GM12891 (cell line): ENCODE measurements at regions not wholly inside any gene's neighbourhood (a gene's known extent, or its start where the extent isn't known, plus 50 kb on each side); places are given as distances from the start of the nearest gene placed in this dataset.
"Not testable (repeated sequence)": the region's sequence is repeated elsewhere in the genome, so short reads cannot be mapped to it uniquely, and the experiment has no call there.

ENCODE experiments used
- DNase-seq: peaks from one replicate; pipeline ENCODE4 v3.0.0; 2011; ENCODE audit warnings: low spot score; ENCODE audit not compliant: insufficient read length
- FAIRE-seq: peaks from 2 replicates; lab custom pipeline; 2011; peaks lifted over from hg19 to GRCh38; lab: Jason Lieb, UNC
- PAX5 ChIP-seq: IDR thresholded peaks from 2 replicates; pipeline ENCODE4 v1.6.1; 2011; ENCODE audit warnings: low read length, moderate library complexity, mild to moderate bottlenecking; ENCODE audit not compliant: insufficient read depth, severe bottlenecking
- POLR2A ChIP-seq: IDR thresholded peaks from 2 replicates; pipeline ENCODE4 v1.6.1; 2011; ENCODE audit warnings: low read depth, low read length, control low read depth
- POLR2AphosphoS5 ChIP-seq: IDR thresholded peaks from 2 replicates; pipeline ENCODE4 v1.6.1; 2011; ENCODE audit warnings: low read depth, low read length, control low read depth
- POU2F2 ChIP-seq: IDR thresholded peaks from 2 replicates; pipeline ENCODE4 v1.6.1; 2011; ENCODE audit warnings: low read depth, mild to moderate bottlenecking, control low read depth, low read length, moderate library complexity
- SPI1 ChIP-seq: IDR thresholded peaks from 2 replicates; pipeline ENCODE4 v1.6.1; 2011; ENCODE audit warnings: low read depth, low read length, control low read depth
- TAF1 ChIP-seq: IDR thresholded peaks from 2 replicates; pipeline ENCODE4 v1.6.1; 2011; ENCODE audit warnings: low read depth, low read length, control low read depth

DNA sequence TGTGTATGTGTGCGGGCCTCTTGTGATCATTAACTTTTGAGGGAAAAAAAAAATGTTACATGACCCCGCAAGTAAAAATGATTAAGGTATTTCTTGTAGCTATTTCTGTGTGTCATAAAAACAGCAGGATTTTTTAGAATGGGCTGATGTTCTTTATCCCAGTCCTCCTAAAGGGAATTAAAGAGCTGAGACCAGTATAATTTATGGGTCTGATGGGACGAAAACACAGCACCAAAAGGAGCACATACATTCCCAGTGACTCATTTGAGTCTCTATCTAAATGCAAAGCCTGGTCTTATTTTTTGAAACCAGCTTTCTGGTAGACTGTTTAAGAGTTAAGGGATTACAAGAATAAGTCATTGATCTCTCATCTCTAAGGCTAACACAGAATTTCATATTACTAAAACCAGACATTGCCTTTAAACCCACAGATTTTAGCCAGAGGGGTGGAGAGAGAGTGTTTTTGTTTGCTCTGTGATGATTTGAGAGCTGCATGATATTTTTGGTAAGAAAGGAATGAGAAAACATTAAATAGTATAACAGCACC lies 342.3 kb upstream of the EPHA4 start:
- no peak for TF ChIP-seq POLR2AphosphoS5
- no peak for TF ChIP-seq POLR2A
- TF ChIP-seq POU2F2 = no peak
- no peak for TF ChIP-seq PAX5
- TF ChIP-seq SPI1 = no peak
- TF ChIP-seq TAF1 = no peak
- no peak for FAIRE-seq
- DNase-seq = no peak

DNA sequence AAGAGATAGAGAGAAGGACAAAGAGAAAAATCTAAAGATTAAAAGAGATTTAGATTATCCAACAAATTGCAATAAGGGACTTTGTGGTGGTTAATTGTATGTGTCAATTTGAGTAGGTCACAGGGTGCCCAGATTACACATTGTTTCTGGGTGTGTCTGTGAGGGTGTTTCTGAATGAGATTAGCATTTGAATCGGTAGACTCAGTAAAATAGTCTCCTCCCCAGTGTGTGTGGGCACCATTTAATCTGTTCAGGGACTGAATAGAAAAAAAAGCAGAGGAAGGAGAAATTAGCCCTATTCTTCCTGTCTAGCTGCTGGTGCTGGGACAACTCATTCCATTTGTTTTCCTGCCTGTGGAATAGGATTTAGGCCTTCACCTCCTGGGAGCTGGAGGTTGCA lies 339.8 kb upstream of the EPHA4 start:
- DNase-seq = no peak

DNA sequence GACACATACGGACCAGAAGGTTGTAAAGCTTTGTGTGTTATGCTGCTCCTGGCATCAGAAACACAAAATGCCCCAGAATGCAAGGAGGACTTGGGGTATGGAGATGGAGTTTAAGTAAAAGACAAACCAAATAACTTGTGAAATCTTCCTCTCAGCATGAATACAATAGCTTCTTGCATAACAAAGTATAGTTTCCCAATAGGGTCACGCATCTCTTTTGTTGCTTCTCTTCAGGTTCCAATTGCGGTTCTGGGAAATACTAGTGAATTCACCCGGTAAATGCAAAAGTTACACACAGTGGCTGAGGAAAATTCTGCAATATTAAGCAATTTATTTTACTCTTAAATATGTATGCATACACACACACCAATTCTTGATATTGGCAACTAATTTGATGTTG lies 339.2 kb upstream of the EPHA4 start:
- TF ChIP-seq POLR2A = no peak
- TF ChIP-seq TAF1 = no peak
- no peak for DNase-seq
- no peak for FAIRE-seq

More for the DNA sequence above, 339.8 kb upstream of the EPHA4 start:
- TF ChIP-seq POU2F2 = no peak
- TF ChIP-seq TAF1 = no peak
- no peak for TF ChIP-seq SPI1
- TF ChIP-seq POLR2AphosphoS5 = no peak
- TF ChIP-seq PAX5 = no peak
- no peak for TF ChIP-seq POLR2A
- no peak for FAIRE-seq

DNA sequence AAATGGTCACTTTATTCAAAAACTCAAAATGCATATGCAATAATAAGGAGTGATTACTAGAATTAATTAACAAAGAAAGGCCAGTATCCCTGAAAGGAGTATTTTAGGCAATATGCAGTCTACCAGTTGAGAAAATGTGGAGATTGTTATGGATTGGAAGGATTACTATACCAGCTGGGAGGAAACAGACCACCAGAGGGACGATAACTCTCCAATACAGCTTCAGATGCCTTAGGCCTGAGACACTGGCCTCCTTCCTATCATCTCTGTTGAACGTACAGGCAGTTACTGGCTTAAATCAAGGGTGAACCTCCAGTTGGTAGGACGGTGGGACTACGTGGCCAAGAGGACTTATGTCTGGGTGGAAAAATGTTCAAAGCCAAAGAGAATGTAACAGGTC lies 336.4 kb upstream of the EPHA4 start:
- TF ChIP-seq PAX5 (no peak), POLR2A (no peak), POU2F2 (no peak), SPI1 (no peak), TAF1 (no peak), POLR2AphosphoS5 (no peak)
- FAIRE-seq (no peak), DNase-seq (no peak)

DNA sequence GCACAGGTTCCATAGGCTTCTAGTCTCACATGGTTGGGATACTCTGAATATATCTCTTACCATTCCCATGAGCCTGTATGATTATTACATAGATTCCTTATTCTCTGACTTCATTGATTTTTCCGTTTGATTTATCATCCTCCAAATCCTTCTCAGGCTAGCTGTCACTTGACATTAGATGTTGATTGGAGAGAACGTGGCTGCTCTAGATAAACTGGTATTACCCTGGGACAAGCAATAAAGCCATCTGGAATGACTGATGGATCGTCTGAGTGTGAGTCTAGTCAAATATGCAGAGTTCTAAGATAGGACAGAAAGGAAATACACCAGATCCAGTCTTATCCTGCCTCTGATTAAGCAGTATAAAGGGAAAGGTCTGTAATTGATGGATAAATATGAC lies 325.6 kb upstream of the EPHA4 start:
- DNase-seq (no peak), FAIRE-seq (no peak)
- TF ChIP-seq TAF1 = no peak
- no peak for TF ChIP-seq PAX5
- TF ChIP-seq POU2F2 = no peak
- TF ChIP-seq POLR2A = no peak
- TF ChIP-seq SPI1 = no peak

DNA sequence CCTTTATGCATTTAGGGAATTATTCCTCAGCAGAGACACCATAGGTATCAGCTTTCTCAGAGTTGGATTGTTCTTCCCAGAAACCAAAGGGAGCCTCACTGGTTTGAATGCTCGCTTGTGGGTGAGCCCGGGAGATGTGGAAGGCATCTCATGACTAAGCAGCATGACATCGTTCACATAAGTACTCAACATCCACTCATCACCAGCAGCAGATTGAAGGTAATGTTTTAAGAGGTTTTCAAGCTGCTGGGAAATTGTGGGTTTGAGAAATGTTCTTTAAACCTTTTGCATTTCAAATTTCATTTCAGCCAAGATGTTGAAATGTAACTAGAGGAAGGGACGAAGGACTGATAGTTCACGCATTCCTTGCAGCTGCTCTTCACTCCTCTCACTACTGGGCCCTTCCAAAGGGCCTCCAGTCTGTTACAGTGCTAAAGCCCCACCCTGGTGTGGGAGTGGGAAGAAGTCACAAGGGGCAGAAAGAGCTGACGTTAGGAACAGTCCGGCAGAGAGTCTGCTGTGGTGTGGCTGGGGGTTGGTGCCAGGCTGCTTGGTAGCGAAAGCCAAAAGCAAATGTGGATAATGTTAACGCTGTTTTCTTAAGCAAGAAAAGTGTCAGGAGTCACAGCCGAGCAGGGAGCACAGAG lies 324.5 kb upstream of the EPHA4 start:
- no peak for TF ChIP-seq SPI1
- no peak for TF ChIP-seq POLR2A
- no peak for TF ChIP-seq PAX5
- TF ChIP-seq POLR2AphosphoS5 = no peak
- TF ChIP-seq POU2F2 = no peak
- no peak for TF ChIP-seq TAF1
- DNase-seq (no peak), FAIRE-seq (no peak)

DNA sequence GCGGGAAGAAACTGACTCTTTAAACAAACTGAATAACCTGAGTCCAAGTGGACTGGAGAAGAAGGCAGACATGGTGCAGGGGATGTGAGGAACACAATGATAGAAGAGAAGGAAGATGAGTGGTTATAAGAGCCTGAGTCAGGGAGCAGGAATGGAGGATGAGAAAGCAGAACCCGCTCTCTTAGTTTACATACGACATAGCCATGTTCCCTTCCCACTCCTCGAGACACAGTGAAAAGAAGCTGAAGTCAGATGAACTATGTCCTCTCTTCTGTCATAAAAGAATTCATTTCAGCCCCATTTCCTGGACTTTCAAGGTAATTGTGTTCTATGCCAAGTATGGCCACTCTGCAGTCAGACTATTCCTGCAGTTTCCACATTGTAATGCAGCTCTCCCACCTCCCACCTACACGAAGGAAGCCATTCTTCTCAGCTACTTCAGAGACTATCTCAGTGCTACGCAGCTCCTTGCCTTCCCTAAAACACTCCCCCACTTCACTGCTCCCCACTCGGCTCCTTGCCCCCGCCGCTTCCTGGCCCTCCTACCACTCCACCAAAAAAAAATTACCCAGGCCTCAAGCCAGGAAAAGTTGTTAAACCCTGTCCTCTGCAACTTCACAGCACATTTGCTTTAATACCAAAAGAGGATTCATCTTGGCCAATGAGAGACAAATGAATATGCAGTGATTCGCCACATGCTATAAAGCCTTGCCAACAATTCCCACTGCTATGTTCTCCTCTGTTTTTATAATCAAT lies 323.4 kb upstream of the EPHA4 start:
- DNase-seq = no peak
- TF ChIP-seq PAX5 (no peak), POLR2AphosphoS5 (no peak), TAF1 (no peak), SPI1 (no peak), POLR2A (no peak), POU2F2 (no peak)
- FAIRE-seq = no peak

DNA sequence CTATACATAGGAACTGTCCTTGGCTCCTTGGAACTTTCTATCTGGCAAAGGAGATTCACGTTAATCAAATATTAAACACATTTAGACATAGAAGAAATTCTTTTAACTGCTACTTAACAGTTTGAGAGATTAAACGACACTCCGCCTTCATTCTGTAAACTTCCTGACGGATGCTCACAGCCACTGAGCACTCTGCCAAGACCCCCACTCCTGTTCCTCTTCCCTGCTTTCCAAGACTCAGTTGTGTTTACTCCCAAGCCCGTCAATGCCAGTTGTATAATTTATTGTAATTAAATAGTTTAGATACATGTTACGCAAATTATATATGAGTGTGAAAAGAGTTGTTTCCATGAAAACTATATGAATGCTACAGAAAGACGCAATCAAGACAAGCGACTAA lies 321.4 kb upstream of the EPHA4 start:
- no peak for FAIRE-seq
- no peak for DNase-seq
- TF ChIP-seq POU2F2 (no peak), POLR2AphosphoS5 (no peak), TAF1 (no peak), POLR2A (no peak), PAX5 (no peak), SPI1 (no peak)

DNA sequence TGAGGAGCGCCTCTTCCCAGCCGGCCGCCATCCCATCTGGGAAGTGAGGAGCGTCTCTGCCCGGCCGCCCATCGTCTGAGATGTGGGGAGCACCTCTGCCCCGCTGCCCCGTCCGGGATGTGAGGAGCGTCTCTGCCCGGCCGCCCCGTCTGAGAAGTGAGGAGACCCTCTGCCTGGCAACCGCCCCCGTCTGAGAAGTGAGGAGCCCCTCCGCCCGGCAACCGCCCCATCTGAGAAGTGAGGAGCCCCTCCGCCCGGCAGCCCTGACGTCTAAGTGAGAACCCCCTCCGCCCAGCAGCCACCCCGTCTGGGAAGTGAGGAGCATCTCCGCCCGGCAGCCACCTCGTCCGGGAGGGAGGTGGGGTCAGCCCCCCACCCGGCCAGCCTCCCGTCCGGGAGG lies 319.9 kb upstream of the EPHA4 start:
- not testable (repeated sequence) for DNase-seq, FAIRE-seq

DNA sequence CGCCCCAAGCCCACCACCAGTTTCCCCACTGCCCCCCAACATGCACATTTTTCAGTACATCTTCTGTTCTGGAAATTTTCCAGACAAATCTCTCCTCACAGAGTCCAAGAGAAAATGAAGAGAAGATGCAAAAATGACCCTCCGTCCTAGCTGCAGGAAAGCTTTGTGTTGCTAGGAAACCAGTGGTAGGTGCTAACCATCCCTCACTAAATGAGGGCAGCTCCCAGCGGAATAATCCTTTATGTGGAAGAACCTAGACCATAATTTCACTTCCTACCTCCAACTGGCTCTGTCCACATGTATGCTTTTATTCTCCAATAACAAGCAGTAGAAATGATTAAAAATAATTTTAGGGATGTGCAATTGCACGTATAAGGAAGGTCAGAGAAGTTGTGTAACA lies 311.9 kb upstream of the EPHA4 start:
- DNase-seq (no peak), FAIRE-seq (no peak)
- no peak for TF ChIP-seq PAX5
- TF ChIP-seq POU2F2 = no peak
- TF ChIP-seq POLR2AphosphoS5 = no peak
- TF ChIP-seq TAF1 = no peak
- TF ChIP-seq SPI1 = no peak
- no peak for TF ChIP-seq POLR2A

DNA sequence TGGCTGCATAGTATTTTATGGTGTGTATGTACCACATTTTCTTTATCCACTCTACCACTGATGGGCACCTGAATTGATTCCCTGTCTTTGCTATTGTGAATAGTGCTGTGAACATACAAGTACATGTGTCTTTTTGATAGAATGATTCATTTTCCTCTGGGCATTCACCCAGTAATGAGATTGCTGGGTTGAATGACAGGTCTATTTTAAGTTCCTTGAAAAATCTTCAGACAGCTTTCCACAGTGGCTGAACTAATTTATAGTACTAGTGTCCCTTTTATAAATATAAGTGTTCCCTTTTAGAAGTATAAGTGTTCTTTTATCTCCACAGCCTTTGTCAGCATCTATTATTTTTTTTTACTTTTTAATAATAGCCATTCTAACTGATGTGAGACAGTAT lies 303.9 kb upstream of the EPHA4 start:
- FAIRE-seq (no peak), DNase-seq (no peak)
- TF ChIP-seq SPI1 = no peak
- no peak for TF ChIP-seq POU2F2
- TF ChIP-seq PAX5 = no peak
